Keratinocyte (primary cell): ENCODE measurements at regions not wholly inside any gene's neighbourhood (a gene's known extent, or its start where the extent isn't known, plus 50 kb on each side); places are given as distances from the start of the nearest gene placed in this dataset.

Source experiments
- EZH2 ChIP-seq: IDR thresholded peaks from one replicate; pipeline ENCODE4 v1.6.1; 2012; ENCODE audit warnings: inconsistent platforms, mild to moderate bottlenecking, low read length, moderate library complexity
- TF ChIP-seq, protein P1 (sequence below), 3 experiments: IDR thresholded peaks in 1 of 3; conservative IDR thresholded peaks in 1 of 3; optimal IDR thresholded peaks in 1 of 3; 2 replicates in 2 of 3; 3 replicates in 1 of 3; pipeline versions ENCODE3 to v1.5.1; 2011; ENCODE audit warnings: low read length in 3 of 3, mild to moderate bottlenecking in 3 of 3, moderate library complexity in 2 of 3, control low read depth in 1 of 3, inconsistent platforms in 1 of 3; ENCODE audit not compliant: insufficient read depth in 2 of 3; ENCODE audit errors: extremely low read depth in 1 of 3

- TF ChIP-seq, protein P1, sequence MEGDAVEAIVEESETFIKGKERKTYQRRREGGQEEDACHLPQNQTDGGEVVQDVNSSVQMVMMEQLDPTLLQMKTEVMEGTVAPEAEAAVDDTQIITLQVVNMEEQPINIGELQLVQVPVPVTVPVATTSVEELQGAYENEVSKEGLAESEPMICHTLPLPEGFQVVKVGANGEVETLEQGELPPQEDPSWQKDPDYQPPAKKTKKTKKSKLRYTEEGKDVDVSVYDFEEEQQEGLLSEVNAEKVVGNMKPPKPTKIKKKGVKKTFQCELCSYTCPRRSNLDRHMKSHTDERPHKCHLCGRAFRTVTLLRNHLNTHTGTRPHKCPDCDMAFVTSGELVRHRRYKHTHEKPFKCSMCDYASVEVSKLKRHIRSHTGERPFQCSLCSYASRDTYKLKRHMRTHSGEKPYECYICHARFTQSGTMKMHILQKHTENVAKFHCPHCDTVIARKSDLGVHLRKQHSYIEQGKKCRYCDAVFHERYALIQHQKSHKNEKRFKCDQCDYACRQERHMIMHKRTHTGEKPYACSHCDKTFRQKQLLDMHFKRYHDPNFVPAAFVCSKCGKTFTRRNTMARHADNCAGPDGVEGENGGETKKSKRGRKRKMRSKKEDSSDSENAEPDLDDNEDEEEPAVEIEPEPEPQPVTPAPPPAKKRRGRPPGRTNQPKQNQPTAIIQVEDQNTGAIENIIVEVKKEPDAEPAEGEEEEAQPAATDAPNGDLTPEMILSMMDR (optimal IDR thresholded peaks at IDR 0.05 in 1 of 3, IDR thresholded peaks at IDR 0.05 in 1 of 3, conservative IDR thresholded peaks at IDR 0.05 in 1 of 3; ENCODE audit: extremely low read depth in 1 of 3, insufficient read depth in 2 of 3, low read length in 3 of 3), result peak in 2 of 3 experiments; percentile 41 to 42
- TF ChIP-seq EZH2, result no peak
These were observed 53.9 kb upstream of the HEPH start for GRCh38 chrX:66110112-66110511.
